Pancreas (tissue), 10 donors: ENCODE measurements at regions not wholly inside any gene's neighbourhood (a gene's known extent, or its start where the extent isn't known, plus 50 kb on each side); places are given as distances from the start of the nearest gene placed in this dataset.

Source experiments
- ATAC-seq, 4 donors: fragments of 200-7000 bp; cut with Tn5 transposase; one replicate each; pipeline versions ENCODE4 v1.8.0 to v1.9.1; 2020; ENCODE audit warnings: mild to moderate bottlenecking in 4 of 4, moderate library complexity in 4 of 4
- DNase-seq, 6 donors: peaks; one replicate each; pipeline ENCODE4 v3.0.0-alpha.2; 2020
- FAIRE-seq: peaks from 2 replicates; lab custom pipeline; 2012; peaks lifted over from hg19 to GRCh38; lab: Jason Lieb, UNC
- H3K27ac ChIP-seq, 4 donors: fragments of 200-600 bp; sonication (generic); 1 replicate in 3 of 4; 2 replicates in 1 of 4; pipeline versions ENCODE4 v1.5.0 to v1.8.0; 2020
- H3K27me3 ChIP-seq, 4 donors: fragments of 200-600 bp; one replicate each; pipeline ENCODE4 v1.8.0; 2021
- H3K36me3 ChIP-seq, 3 donors: fragments of 200-600 bp; sonication (generic) in 1 of 3; one replicate each; pipeline versions ENCODE4 v1.5.0 to v1.8.0; 2020 to 2021
- H3K4me1 ChIP-seq, 3 donors: fragments of 200-600 bp; one replicate each; pipeline ENCODE4 v1.8.0; 2021
- H3K4me3 ChIP-seq, 4 donors: fragments of 200-600 bp; sonication (generic) in 2 of 4; one replicate each; pipeline versions ENCODE4 v1.5.0 to v1.8.0; 2020 to 2021
- H3K9me3 ChIP-seq, 4 donors: fragments of 200-600 bp; one replicate each; pipeline ENCODE4 v1.8.0; 2021
- WGBS, 2 donors: extraction: QIAGEN DNeasy Blood & Tissue Kit; methylation state at CpG; one replicate each; pipeline ENCODE4 v1.1.7; 2013; 5-methylcytosine and 5-hydroxymethylcytosine counted together
- intact Hi-C, 3 donors: fragments of 100-400 bp; cut with DNase I; formaldehyde crosslinking; loops; one replicate each; pipeline versions ENCODE4 v1.11.1 to v1.14.2; 2022
- TF ChIP-seq, protein P1 (sequence below), 4 donors: fragments of 200-600 bp; sonication (generic) in 3 of 4; IDR thresholded peaks; one replicate each; pipeline versions ENCODE4 v1.5.0 to v1.8.0; 2021; ENCODE audit warnings: antibody characterized with exemption in 4 of 4
- donor health status: healthy with polysubstance abuse.
- donor health status: DM: no; HTN: no; CAD: no; lungs with moderate emphysema.
- donor health status: DM: no; HTN: no; CAD: no.
- donor health status: control.
- donor health status: control.
- donor health status: Bipolar disorder and iron deficiency.
- donor health status: DM: yes; HTN: yes; CAD: no.
- donor health status: DM: no; HTN: no; CAD: no.
- donor health status: DM: no; HTN: no; CAD: no.
- donor health status: DM: yes; HTN: yes; CAD: no.

- no peak overlapping the region for H3K27ac ChIP-seq
- no peaks in the 10 kb centered on the region for H3K9me3 ChIP-seq
- H3K36me3 ChIP-seq = no peaks in the 10 kb centered on the region
- DNase-seq (no peak), FAIRE-seq (no peak), ATAC-seq (no peak)
- TF ChIP-seq, protein P1, sequence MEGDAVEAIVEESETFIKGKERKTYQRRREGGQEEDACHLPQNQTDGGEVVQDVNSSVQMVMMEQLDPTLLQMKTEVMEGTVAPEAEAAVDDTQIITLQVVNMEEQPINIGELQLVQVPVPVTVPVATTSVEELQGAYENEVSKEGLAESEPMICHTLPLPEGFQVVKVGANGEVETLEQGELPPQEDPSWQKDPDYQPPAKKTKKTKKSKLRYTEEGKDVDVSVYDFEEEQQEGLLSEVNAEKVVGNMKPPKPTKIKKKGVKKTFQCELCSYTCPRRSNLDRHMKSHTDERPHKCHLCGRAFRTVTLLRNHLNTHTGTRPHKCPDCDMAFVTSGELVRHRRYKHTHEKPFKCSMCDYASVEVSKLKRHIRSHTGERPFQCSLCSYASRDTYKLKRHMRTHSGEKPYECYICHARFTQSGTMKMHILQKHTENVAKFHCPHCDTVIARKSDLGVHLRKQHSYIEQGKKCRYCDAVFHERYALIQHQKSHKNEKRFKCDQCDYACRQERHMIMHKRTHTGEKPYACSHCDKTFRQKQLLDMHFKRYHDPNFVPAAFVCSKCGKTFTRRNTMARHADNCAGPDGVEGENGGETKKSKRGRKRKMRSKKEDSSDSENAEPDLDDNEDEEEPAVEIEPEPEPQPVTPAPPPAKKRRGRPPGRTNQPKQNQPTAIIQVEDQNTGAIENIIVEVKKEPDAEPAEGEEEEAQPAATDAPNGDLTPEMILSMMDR (IDR thresholded peaks at IDR 0.05) = no peak
- no peak overlapping the region for H3K4me3 ChIP-seq
- H3K27me3 ChIP-seq = no peaks in the 10 kb centered on the region
- WGBS, 2 donors = 46 to 48% methylated on average over 5 of the region's 5 CpGs
- intact Hi-C loops = no loop called here
- H3K4me1 ChIP-seq = no peaks in the 10 kb centered on the region
Measured at GRCh38 chr1:78437396-78437795, 53.4 kb upstream of the PTGFR start.

GRCh38 chr1:78437941-78438340, 52.8 kb upstream of the PTGFR start:
- TF ChIP-seq, protein P1 (IDR thresholded peaks at IDR 0.05) = no peak
- WGBS, 2 donors = 86 to 91% methylated on average over 1 of the region's 1 CpG
- no peak for DNase-seq
- ATAC-seq = no peak
- Histone ChIP-seq H3K27ac (no peak overlapping the region), H3K36me3 (no peaks in the 10 kb centered on the region), H3K27me3 (no peaks in the 10 kb centered on the region), H3K4me1 (no peaks in the 10 kb centered on the region), H3K4me3 (no peak overlapping the region), H3K9me3 (no peaks in the 10 kb centered on the region)
- intact Hi-C loops = no loop called here
- FAIRE-seq = no peak

DNA sequence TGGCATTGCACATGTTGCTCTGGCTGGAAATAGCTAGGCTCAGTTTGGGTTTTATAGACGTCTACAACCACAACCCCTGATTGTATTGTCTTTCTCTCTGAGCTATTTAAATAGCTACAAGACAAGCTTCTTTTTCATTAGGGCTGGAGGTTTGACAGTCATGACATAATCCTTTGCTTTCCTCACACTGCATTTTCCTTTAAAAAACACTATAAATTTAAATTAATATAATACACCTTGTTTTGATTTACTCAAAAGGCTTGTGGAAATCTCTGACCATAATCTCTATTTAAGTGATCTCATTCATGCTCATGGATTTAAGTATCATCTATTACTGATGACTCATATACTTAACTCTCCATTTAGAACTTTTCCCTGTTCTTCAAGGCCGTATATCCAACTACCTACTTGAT, 50.4 kb upstream of the PTGFR start:
- no peak for DNase-seq
- TF ChIP-seq, protein P1 (IDR thresholded peaks at IDR 0.05) = no peak
- WGBS, 2 donors = 43 to 53% methylated on average over 2 of the region's 2 CpGs
- H3K27ac ChIP-seq = no peak overlapping the region
- ATAC-seq = no peak
- H3K9me3 ChIP-seq = no peaks in the 10 kb centered on the region
- H3K4me3 ChIP-seq = no peak overlapping the region
- H3K4me1 ChIP-seq = no peaks in the 10 kb centered on the region
- H3K36me3 ChIP-seq = no peaks in the 10 kb centered on the region
- intact Hi-C loops = no loop called here
- FAIRE-seq = no peak
- H3K27me3 ChIP-seq = no peaks in the 10 kb centered on the region
